HAP-1 (cell line): ENCODE measurements at regions not wholly inside any gene's neighbourhood (a gene's known extent, or its start where the extent isn't known, plus 50 kb on each side); places are given as distances from the start of the nearest gene placed in this dataset.

ENCODE experiments used
- DNase-seq, 2 experiments: peaks; one replicate each; pipeline ENCODE4 v3.0.0-alpha.2; 2016 to 2020; ENCODE audit warnings: low spot score in 2 of 2
- H3K27me3 ChIP-seq: fragments of 250-450 bp; sonication (Bioruptor Pico); 2 replicates; pipeline ENCODE4 v1.5.1; 2020; ENCODE audit warnings: low read depth, mild to moderate bottlenecking, moderate library complexity
- H3K36me3 ChIP-seq: fragments of 250-450 bp; sonication (Bioruptor Pico); replicated peaks from 2 replicates; pipeline ENCODE4 v1.5.1; 2020; ENCODE audit warnings: mild to moderate bottlenecking
- H3K4me1 ChIP-seq: fragments of 250-450 bp; sonication (Bioruptor Pico); 2 replicates; pipeline ENCODE4 v1.5.1; 2020; ENCODE audit warnings: mild to moderate bottlenecking
- H3K4me3 ChIP-seq: fragments of 250-450 bp; sonication (Bioruptor Pico); 2 replicates; pipeline ENCODE4 v1.5.1; 2020; ENCODE audit warnings: mild to moderate bottlenecking, moderate library complexity
- H3K9me3 ChIP-seq: fragments of 250-450 bp; sonication (Bioruptor Pico); 2 replicates; pipeline ENCODE4 v1.5.1; 2020; ENCODE audit warnings: mild to moderate bottlenecking, moderate library complexity
- in situ Hi-C: fragments of 300-500 bp; cut with MboI; formaldehyde crosslinking; loops from 3 replicates; pipeline ENCODE4 v1.14.3; 2020; ENCODE audit warnings: low sequenced_read_pairs, inconsistent platforms, mixed read lengths

- no peak overlapping the region for H3K4me3 ChIP-seq
- in situ Hi-C loops: no loop called here
- no peak for DNase-seq
- no peaks in the 10 kb centered on the region for H3K36me3 ChIP-seq
- no peaks in the 10 kb centered on the region for H3K4me1 ChIP-seq
- H3K27me3 ChIP-seq: no peaks in the 10 kb centered on the region
- H3K9me3 ChIP-seq: no peaks in the 10 kb centered on the region
Observed at GRCh38 chr16:86322806-86323205, 187.5 kb upstream of the FOXF1 start.

GRCh38 chr16:86324320-86324719, 186.0 kb upstream of the FOXF1 start:
- H3K27me3 ChIP-seq: peaks cover 13% of the 10 kb centered on the region
- no peaks in the 10 kb centered on the region for H3K9me3 ChIP-seq
- DNase-seq: no peak
- in situ Hi-C loops: no loop called here
- H3K4me3 ChIP-seq: no peak overlapping the region
- no peaks in the 10 kb centered on the region for H3K36me3 ChIP-seq
- no peaks in the 10 kb centered on the region for H3K4me1 ChIP-seq

GRCh38 chr16:86325360-86325759, 185.0 kb upstream of the FOXF1 start:
- in situ Hi-C loops: no loop called here
- DNase-seq: no peak
- Histone ChIP-seq H3K4me3 (no peak overlapping the region), H3K27me3 (peaks cover 21% of the 10 kb centered on the region), H3K9me3 (no peaks in the 10 kb centered on the region), H3K4me1 (no peaks in the 10 kb centered on the region), H3K36me3 (no peaks in the 10 kb centered on the region)

- Histone ChIP-seq H3K9me3 (no peaks in the 10 kb centered on the region), H3K27me3 (peaks cover 26% of the 10 kb centered on the region), H3K36me3 (no peaks in the 10 kb centered on the region), H3K4me3 (no peak overlapping the region), H3K4me1 (no peaks in the 10 kb centered on the region)
- in situ Hi-C loops: no loop called here
- DNase-seq: no peak
Observed at GRCh38 chr16:86325895-86326294, 184.4 kb upstream of the FOXF1 start.

- in situ Hi-C loops: no loop called here
- Histone ChIP-seq H3K36me3 (no peaks in the 10 kb centered on the region), H3K4me3 (no peak overlapping the region), H3K4me1 (no peaks in the 10 kb centered on the region), H3K27me3 (peaks cover 27% of the 10 kb centered on the region), H3K9me3 (no peaks in the 10 kb centered on the region)
- DNase-seq: no peak
Observed at GRCh38 chr16:86327321-86327720, 183.0 kb upstream of the FOXF1 start.

DNA sequence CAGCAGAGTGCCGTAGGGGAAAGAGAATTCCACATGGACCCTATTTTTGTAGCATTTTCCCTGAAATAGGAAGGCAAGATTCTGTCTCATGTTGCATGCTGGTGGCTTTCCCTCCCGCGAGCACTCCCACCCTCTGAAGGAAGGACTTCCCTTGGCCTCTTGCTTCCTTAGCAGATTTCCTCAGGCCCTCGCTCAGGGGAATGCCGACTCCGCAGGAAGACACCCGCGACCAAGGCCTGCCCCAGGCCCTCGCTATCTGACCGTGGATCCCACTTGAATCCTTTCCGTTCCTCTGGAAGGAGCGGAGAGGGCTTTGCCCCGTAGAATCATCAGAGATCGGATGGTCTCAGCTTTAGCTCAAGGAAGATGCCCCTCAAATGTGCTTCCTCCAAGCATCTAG, 179.4 kb upstream of the FOXF1 start:
- no peaks in the 10 kb centered on the region for H3K4me1 ChIP-seq
- in situ Hi-C loops: no loop called here
- H3K4me3 ChIP-seq: no peak overlapping the region
- no peaks in the 10 kb centered on the region for H3K36me3 ChIP-seq
- no peaks in the 10 kb centered on the region for H3K9me3 ChIP-seq
- H3K27me3 ChIP-seq: peaks cover 32% of the 10 kb centered on the region
- no peak for DNase-seq

- H3K27me3 ChIP-seq: peaks cover 20% of the 10 kb centered on the region
- in situ Hi-C loops: no loop called here
Observed at GRCh38 chr16:86334079-86334635, 176.2 kb upstream of the FOXF1 start.

DNA sequence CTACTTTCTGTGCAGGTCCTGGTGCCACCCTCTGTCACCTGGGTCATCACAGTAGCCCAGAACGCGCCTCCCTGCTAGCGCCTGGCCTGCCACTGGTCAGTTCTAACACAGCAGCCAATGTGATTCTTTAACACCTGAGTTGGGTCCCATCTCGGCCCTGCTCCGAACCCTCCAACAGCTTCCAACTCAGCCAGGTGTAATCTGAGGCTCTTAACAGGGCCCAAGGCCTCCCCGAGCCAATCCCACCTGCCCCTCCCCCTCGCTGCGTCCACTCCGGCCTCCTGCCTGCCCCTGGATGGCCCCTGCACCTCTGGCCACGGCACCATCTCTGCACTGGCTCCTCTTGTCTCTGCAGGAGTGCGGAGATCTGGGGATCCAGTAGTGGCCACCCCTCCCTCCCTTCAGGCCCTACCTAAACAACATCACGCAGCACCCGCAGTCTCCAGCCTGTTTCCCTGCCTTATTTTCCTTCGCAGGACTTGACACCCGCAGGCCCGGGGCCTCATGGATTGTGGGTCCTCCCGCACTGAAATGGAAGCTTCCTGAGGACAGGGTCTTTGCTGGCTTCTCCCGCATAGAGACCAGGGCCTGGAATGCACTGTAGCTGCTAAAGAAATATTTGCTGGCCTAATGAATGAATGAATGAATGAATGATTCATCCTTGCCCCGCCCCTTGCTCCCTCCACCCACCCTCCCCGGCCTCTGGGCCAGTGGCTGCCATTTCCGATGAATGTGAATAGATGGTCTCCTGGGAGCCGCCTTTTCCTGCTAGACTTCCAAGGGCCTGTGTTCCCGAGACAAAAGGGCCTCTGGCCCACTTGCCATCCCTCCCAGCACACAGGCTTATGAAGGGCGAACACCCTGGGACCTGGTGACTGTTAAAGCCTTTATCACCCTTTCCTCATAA, 174.8 kb upstream of the FOXF1 start:
- Histone ChIP-seq H3K9me3 (no peaks in the 10 kb centered on the region), H3K4me1 (no peaks in the 10 kb centered on the region), H3K27me3 (peaks cover 9% of the 10 kb centered on the region), H3K4me3 (no peak overlapping the region), H3K36me3 (no peaks in the 10 kb centered on the region)
- DNase-seq: peak in 1 of 2 experiments; percentile 24
- in situ Hi-C loops: loop anchor here (5.0 kb wide), 1 partner anchor 263 kb away; no protein-coding TSS in a partner anchor

More at GRCh38 chr16:86334079-86334635, 176.2 kb upstream of the FOXF1 start:
- Histone ChIP-seq H3K9me3 (no peaks in the 10 kb centered on the region), H3K4me1 (no peaks in the 10 kb centered on the region), H3K4me3 (no peak overlapping the region), H3K36me3 (no peaks in the 10 kb centered on the region)
- no peak for DNase-seq

- DNase-seq: no peak
- Histone ChIP-seq H3K9me3 (no peaks in the 10 kb centered on the region), H3K4me3 (no peak overlapping the region), H3K36me3 (no peaks in the 10 kb centered on the region), H3K4me1 (no peaks in the 10 kb centered on the region), H3K27me3 (peaks cover 6% of the 10 kb centered on the region)
- in situ Hi-C loops: loop anchor here (5.0 kb wide), 1 partner anchor 265 kb away; no protein-coding TSS in a partner anchor
Observed at GRCh38 chr16:86337138-86337537, 173.2 kb upstream of the FOXF1 start.

GRCh38 chr16:86337581-86338402, 172.5 kb upstream of the FOXF1 start:
- in situ Hi-C loops: loop anchor here (5.0 kb wide), 1 partner anchor 265 kb away; no protein-coding TSS in a partner anchor
- H3K9me3 ChIP-seq: no peaks in the 10 kb centered on the region
- no peaks in the 10 kb centered on the region for H3K4me1 ChIP-seq
- no peak overlapping the region for H3K4me3 ChIP-seq
- no peaks in the 10 kb centered on the region for H3K36me3 ChIP-seq
- H3K27me3 ChIP-seq: peaks cover 6% of the 10 kb centered on the region
- peak in 1 of 2 experiments; percentile 20 for DNase-seq

DNA sequence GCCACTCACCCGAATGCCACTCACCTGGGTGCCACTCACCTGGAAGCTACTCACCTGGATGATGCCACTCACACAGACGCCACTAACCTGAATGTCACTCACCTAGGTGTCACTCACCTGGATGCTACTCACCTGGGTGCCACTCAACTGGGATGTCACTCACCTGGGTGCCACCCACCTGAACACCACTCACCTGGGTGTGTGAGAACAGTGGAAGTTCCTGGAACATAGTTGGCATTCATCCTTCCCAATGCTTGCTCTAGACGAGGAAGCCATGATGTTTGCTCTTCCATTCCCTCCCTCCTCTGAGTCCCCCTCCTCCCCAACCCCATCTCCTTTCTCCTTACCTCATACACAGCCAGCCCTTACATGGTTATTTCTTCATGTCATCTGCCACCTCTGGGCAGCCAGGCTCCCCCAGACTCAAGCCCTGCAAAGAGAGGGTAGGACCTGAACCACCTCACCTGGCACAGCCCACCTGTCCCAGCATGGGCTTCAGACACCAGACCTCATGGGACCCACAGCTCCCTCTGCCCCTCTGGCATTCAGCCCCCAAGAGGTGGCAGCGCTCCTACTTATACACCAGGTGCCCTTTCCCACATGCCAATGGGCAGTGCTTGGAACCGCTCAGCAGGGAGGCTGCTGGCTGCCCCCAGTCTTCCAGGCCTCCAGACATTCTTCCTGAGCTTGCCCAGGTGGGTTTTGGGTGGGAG, 171.8 kb upstream of the FOXF1 start:
- Histone ChIP-seq H3K4me3 (no peak overlapping the region), H3K9me3 (no peaks in the 10 kb centered on the region), H3K27me3 (peaks cover 6% of the 10 kb centered on the region), H3K36me3 (no peaks in the 10 kb centered on the region), H3K4me1 (no peaks in the 10 kb centered on the region)
- in situ Hi-C loops: loop anchor here (5.0 kb wide), 1 partner anchor 266 kb away; no protein-coding TSS in a partner anchor
- DNase-seq: no peak

- Histone ChIP-seq H3K9me3 (no peaks in the 10 kb centered on the region), H3K4me1 (no peaks in the 10 kb centered on the region), H3K27me3 (peaks cover 8% of the 10 kb centered on the region; the same call in 1 of the 2 replicates), H3K4me3 (no peak overlapping the region), H3K36me3 (no peaks in the 10 kb centered on the region)
- DNase-seq: no peak
- in situ Hi-C loops: loop anchor here (5.0 kb wide), 1 partner anchor 175 kb away; no protein-coding TSS in a partner anchor
Observed at GRCh38 chr16:86342161-86342834, 168.0 kb upstream of the FOXF1 start.
